Esophagus squamous epithelium (tissue), 4 donors: ENCODE measurements at regions not wholly inside any gene's neighbourhood (a gene's known extent, or its start where the extent isn't known, plus 50 kb on each side); places are given as distances from the start of the nearest gene placed in this dataset.

ENCODE experiments used
- CTCF ChIP-seq, 6 experiments: fragments of 450-650 bp in 4 of 6; fragments of 200-600 bp in 2 of 6; sonication (generic) in 2 of 6; IDR thresholded peaks; one replicate each; pipeline ENCODE4 v1.5.1; 2016 to 2019; ENCODE audit warnings: antibody characterized with exemption in 6 of 6, mild to moderate bottlenecking in 4 of 6, moderate library complexity in 4 of 6
- POLR2A ChIP-seq, 4 donors: fragments of 450-650 bp; IDR thresholded peaks; one replicate each; pipeline ENCODE4 v1.6.1; 2017; ENCODE audit warnings: antibody characterized with exemption in 4 of 4, mild to moderate bottlenecking in 4 of 4, moderate library complexity in 3 of 4

- TF ChIP-seq CTCF (IDR thresholded peaks at IDR 0.05) (no peak), POLR2A (IDR thresholded peaks at IDR 0.05) (no peak)
These were observed 309.4 kb upstream of the KLF12 start for GRCh38 chr13:74443631-74444030.
